Mammary epithelial cell (primary cell): ENCODE measurements at regions not wholly inside any gene's neighbourhood (a gene's known extent, or its start where the extent isn't known, plus 50 kb on each side); places are given as distances from the start of the nearest gene placed in this dataset.

Experiments used
- EZH2 ChIP-seq: IDR thresholded peaks from 2 replicates; pipeline ENCODE4 v1.6.1; 2012; ENCODE audit warnings: low read length, inconsistent platforms, borderline replicate concordance
- TF ChIP-seq, protein P1 (sequence below), 2 donors: IDR thresholded peaks in 1 of 2; conservative IDR thresholded peaks in 1 of 2; 2 replicates each; pipeline ENCODE4 v1.5.1; 2011 to 2012; ENCODE audit warnings: inconsistent platforms in 2 of 2, low read length in 2 of 2, mild to moderate bottlenecking in 2 of 2, control low read depth in 1 of 2, low read depth in 1 of 2; ENCODE audit not compliant: insufficient read depth in 1 of 2; ENCODE audit errors: extremely low read depth in 1 of 2

DNA sequence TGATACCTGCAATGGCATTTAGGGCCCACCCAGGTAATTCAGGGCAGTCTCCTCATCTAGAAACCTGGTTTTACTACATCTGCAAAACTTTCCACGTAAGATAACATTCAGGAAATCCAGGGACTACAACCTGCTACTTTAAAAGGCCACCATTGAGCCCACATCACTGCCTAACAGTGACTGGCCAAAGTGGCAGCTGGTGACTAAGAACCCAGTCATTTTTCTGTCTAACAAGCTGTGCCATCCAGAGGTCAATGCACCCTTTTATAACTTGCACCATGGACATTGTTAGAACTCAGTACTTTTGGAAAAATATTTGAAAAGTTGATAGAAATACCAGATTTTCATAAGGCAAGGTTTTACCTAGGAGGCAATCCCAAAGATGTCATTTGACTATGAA is 492.4 kb downstream of the OTOL1 start:
- TF ChIP-seq, protein P1, sequence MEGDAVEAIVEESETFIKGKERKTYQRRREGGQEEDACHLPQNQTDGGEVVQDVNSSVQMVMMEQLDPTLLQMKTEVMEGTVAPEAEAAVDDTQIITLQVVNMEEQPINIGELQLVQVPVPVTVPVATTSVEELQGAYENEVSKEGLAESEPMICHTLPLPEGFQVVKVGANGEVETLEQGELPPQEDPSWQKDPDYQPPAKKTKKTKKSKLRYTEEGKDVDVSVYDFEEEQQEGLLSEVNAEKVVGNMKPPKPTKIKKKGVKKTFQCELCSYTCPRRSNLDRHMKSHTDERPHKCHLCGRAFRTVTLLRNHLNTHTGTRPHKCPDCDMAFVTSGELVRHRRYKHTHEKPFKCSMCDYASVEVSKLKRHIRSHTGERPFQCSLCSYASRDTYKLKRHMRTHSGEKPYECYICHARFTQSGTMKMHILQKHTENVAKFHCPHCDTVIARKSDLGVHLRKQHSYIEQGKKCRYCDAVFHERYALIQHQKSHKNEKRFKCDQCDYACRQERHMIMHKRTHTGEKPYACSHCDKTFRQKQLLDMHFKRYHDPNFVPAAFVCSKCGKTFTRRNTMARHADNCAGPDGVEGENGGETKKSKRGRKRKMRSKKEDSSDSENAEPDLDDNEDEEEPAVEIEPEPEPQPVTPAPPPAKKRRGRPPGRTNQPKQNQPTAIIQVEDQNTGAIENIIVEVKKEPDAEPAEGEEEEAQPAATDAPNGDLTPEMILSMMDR (conservative IDR thresholded peaks at IDR 0.05 in 1 of 2, IDR thresholded peaks at IDR 0.05 in 1 of 2; ENCODE audit: extremely low read depth in 1 of 2, insufficient read depth in 1 of 2, low read depth in 1 of 2, low read length in 2 of 2), result no peak
- no peak for TF ChIP-seq EZH2
